Stimulated activated CD4-positive, alpha-beta T cell treated with anti-CD3 and anti-CD28 coated beads, Interleukin-12 subunit alpha, Interleukin-12 subunit beta, amount 100 ng/mL, for 24 hours (primary cell): ENCODE measurements at regions not wholly inside any gene's neighbourhood (a gene's known extent, or its start where the extent isn't known, plus 50 kb on each side); places are given as distances from the start of the nearest gene placed in this dataset.

ENCODE experiments used
- DNase-seq, 2 experiments: peaks; one replicate each; pipeline ENCODE4 v3.0.0-alpha.2; 2020; ENCODE audit warnings: low read depth in 2 of 2

DNA sequence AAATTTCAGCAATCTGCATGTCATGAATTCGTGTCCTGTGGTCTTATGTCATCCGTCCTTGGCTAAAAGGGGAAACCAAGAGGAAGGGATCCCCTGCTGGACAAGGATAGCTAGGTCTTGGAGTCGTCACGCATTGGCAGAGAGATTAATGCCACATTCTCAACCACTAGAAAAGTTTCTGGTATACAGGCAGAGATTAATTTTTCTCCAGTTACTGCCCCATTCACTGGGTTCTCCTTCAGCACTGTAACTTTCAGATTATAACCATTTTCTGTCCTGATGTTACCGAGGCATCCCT lies 1060.6 kb upstream of the AUTS2 start:
- no peak for DNase-seq

DNA sequence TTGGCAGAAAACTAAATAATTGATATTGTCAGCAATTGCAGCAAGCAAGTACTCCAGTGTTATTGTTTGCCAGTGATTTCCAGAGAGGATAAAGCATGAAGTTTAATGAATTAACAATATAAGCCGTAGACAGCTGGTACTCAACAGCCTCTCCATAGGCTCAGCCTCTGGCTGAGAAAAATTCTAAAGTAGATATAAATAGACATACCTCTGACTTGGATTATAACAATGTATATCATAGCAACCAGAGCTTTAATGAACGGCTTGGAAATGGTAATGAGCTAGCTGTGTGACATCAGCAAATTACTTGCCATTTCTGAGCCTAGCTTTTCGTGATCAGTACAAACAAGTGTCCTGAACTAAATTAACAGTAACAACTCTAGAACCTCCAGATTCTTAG lies 1055.4 kb upstream of the AUTS2 start:
- no peak for DNase-seq

DNA sequence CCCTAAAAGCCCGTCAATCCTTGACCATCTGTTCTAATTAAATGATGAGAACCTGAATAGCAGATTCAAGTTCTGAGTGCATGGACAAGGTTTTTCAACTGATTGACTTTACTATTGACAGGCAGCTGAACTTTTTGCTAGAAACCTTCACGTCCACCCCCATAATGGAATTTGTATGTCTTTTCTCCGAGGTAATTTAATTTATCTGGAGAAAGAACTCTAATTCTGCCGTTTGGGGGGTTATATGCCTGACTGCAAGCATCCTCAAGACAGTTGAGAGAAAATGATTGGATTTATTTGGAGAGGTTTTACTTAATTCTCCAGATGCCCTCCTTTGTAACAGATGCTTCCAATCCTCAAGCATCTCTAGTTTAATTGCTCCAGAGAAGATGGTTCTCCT lies 1053.4 kb upstream of the AUTS2 start:
- DNase-seq: no peak

GRCh38 chr7:68547181-68547580 lies 1051.1 kb upstream of the AUTS2 start:
- no peak for DNase-seq

DNA sequence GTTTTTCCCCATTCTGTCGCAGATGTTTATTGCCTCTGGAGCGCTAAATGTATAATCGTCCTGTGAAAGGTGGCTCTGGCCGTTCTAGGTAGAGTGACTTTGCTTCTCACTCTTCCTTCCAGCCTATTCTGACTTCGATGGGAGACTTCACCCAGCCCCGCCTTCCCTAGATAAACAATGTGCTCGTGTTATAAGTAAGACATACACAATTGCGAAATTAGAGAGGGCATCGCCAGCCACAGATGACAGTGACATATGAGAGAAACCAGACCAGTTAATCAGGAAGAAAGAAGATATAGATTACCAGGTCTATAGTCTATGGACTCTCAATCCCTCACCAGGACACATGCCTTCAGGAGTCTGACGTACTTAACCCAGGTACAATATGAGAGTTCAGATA lies 1050.5 kb upstream of the AUTS2 start:
- DNase-seq: no peak

- no peak for DNase-seq
Measured at GRCh38 chr7:68550027-68550426, 1048.2 kb upstream of the AUTS2 start.

DNA sequence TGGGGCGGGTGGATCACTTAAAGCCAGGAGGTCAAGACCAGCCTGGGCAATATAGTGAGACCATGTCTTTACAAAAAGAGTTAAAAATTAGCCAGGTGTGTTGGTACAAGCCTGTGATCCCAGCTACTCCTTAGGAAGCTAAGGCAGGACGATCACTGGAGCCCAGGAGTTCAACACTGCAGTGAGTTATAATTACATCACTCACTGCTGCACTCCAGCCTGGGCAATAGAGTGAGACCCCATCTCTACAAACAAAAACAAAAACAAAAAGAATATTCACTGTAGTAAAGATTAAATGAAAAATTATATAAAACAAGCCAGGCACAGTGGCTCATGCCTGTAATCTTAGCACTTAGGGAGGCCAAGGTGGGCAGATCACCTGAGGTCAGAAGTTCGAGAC lies 1047.6 kb upstream of the AUTS2 start:
- no peak for DNase-seq

DNA sequence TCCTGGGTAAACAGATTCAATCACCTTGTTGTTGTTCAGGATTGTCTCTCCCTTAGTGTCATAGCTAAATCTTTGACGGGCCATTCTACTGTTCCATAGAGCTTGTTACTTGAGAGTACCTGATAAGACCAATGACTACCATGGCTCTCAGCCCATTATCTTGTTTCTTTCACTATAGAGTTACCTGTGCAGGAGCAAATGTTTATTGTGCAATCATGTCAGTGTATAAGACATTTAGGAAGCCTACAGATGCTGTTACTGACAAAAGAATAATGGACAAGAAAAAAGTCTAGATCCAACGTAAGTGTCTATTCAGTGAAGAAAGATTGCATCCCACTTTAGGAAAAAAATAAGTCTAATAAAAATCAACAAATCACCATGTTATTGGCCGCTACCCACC lies 1041.7 kb upstream of the AUTS2 start:
- no peak for DNase-seq

GRCh38 chr7:68559518-68559917 lies 1038.8 kb upstream of the AUTS2 start:
- DNase-seq: no peak

DNA sequence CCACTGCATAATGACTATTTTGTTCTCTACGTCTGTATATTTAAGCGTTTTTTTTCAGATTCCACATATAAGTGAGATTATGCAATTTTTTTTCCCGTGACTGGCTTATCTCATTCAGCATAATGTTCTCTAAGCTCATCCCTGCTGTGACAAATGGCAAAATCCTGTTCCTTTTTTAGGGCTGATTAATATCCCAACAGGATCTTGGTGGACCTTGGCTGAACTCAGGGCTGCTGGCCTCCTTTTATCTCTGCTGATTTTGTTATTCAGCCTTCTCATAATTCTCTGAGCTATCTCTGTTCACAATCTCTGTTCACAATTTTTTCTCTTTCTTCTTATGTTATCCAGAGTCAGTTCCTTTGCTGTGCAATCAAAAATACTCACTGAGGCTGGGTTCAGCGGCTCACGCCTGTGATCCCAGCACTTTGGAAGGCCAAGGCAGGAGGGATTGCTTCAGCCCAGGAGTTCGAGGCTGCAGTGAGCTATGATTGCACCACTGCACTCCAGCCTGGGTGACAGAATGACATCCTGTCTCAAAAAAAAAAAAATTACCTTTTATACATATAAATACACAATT lies 1035.9 kb upstream of the AUTS2 start:
- DNase-seq: no peak

GRCh38 chr7:68564306-68565135 lies 1033.8 kb upstream of the AUTS2 start:
- DNase-seq: no peak

DNA sequence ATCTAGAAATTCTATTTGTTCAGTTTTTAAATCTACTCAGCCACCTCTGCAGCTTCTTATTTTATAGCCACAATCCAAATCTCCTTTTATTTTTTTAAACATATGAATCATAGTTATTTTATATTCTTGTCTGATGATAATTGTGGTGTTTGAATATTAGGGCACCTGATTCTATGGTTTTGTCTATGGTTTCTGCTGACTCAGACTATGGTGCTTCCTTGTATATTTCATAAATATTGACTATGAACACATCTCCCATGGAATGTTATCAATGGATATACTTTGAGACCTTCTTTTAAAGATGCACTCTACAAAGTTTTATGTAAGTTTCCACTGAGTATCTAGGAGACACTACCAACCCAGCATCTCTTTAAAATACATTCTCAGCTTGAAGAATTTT lies 1027.0 kb upstream of the AUTS2 start:
- DNase-seq: no peak

GRCh38 chr7:68573271-68574005 lies 1024.8 kb upstream of the AUTS2 start:
- DNase-seq: no peak

GRCh38 chr7:68576366-68576765 lies 1021.9 kb upstream of the AUTS2 start:
- no peak for DNase-seq

GRCh38 chr7:68581417-68581816 lies 1016.9 kb upstream of the AUTS2 start:
- no peak for DNase-seq

GRCh38 chr7:68587599-68587998 lies 1010.7 kb upstream of the AUTS2 start:
- DNase-seq: no peak

- no peak for DNase-seq
Measured at GRCh38 chr7:68601826-68602225, 996.4 kb upstream of the AUTS2 start.

DNA sequence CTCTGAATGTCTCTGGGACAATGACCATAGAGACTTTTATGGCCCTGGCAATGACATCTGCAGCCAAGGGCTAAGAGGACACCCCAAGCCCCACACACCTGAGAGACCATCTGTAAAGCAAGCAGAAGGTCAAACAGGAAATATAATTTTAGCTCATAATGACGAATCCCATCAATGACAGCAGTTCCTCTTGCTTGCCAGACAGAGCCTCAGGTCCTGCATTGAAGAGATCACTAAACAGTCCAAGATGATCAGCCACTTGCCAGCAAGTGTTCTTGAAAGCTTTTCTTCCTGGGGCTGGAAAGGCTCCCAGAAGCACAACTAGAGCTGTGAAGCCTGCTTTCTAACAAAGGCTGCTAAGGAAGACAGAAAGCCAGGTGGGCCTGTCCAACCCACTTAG lies 993.7 kb upstream of the AUTS2 start:
- DNase-seq: no peak

DNA sequence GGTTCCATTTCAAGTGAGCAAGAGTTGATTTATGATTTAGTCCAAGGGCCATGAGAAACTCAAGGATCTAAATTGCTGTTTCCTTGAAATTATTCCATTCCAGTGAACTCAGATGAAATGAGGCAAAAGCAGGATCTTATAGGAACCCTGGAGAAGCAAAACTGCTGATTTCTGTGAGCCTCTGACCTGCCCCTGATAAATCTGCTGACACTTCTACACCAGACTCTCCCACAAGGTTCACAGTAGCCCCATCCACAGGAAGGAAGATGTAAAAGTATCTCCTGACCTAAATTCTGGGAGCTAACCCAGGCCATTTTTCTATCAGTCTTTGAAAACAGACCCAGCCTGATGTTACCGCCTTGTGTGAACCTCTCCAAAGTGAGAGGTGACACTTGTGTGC lies 987.6 kb upstream of the AUTS2 start:
- DNase-seq: no peak

DNA sequence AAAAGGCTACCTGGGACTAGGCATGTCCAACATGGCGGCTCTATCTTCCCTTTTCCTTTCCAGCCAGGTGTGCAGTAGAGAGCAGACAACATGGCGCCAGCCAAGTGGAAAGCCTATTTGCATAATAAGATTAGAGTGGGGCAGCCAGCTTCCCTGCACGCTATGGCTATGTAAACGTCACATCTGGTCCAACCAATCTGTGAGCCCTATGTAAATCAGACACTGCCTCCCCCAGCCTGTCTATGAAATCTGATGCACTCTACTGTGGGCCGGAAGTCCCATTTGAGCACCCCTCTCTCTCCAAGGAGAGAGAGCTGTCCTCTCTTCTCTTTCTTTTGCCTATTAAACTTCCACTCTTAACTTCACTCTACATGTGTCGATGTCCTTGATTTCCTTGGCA lies 984.9 kb upstream of the AUTS2 start:
- no peak for DNase-seq

GRCh38 chr7:68613897-68614296 lies 984.4 kb upstream of the AUTS2 start:
- DNase-seq: no peak

DNA sequence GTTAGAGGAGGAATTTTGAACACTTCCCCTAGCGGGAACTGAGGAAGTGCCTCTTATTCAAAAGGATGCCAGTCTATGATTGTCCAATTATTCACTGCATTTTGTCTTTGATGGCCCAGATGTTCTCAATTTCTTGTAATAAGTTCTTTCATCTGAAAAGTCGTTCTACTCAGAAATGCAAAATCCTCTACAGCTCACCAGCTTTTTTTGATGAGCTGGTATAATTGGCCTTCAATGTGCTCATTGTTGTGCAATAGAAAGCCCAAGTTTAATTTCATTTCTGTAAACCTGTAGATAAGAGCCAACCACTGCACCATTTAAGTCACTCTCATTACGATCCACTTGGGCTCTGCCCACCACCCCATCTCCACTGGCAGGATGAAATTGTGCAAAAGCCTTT lies 978.7 kb upstream of the AUTS2 start:
- no peak for DNase-seq

GRCh38 chr7:68622500-68622899 lies 975.8 kb upstream of the AUTS2 start:
- no peak for DNase-seq
